GM06990 (cell line): ENCODE measurements at regions not wholly inside any gene's neighbourhood (a gene's known extent, or its start where the extent isn't known, plus 50 kb on each side); places are given as distances from the start of the nearest gene placed in this dataset.

Experiments
- DNase-seq: peaks from one replicate; pipeline ENCODE4 v3.0.0-alpha.2; 2011; ENCODE audit not compliant: insufficient read length; ENCODE audit errors: extremely low read depth
- H3K27me3 ChIP-seq: replicated peaks from 2 replicates; pipeline ENCODE4 v1.6.0; 2011; ENCODE audit warnings: low read length; ENCODE audit not compliant: control insufficient read depth, insufficient read depth
- H3K36me3 ChIP-seq: 2 replicates; pipeline ENCODE4 v1.5.1; 2011; ENCODE audit warnings: low read length; ENCODE audit not compliant: control insufficient read depth, insufficient read depth
- H3K4me3 ChIP-seq: replicated peaks from 2 replicates; pipeline ENCODE4 v1.5.1; 2011; ENCODE audit warnings: low read depth, mild to moderate bottlenecking, control low read depth, low read length
- TF ChIP-seq, protein P1 (sequence below): IDR thresholded peaks from 2 replicates; pipeline ENCODE4 v1.5.1; 2011; ENCODE audit warnings: low read length, control low read depth, mild to moderate bottlenecking, inconsistent platforms; ENCODE audit not compliant: insufficient read depth, poor library complexity, severe bottlenecking

DNA sequence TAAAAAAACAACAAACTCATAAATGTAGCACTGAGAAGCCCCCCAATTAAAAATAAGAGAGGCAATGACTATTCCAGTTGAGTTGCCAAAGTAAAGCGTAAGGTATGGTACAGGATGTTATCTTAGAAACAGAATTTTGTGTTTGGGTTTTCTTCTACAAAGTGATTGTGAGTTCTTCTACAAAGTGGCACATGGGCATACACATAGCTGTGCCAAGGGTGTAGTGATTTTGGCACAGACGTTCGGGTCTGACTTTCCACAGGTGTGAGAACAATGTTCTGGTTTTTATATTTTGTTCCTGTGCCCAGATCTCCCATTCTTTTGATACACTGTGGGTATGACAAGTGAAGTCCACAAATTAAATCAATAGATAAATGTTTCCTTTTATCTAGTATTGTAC, 190.1 kb upstream of the CSNK1A1L start:
- TF ChIP-seq, protein P1, sequence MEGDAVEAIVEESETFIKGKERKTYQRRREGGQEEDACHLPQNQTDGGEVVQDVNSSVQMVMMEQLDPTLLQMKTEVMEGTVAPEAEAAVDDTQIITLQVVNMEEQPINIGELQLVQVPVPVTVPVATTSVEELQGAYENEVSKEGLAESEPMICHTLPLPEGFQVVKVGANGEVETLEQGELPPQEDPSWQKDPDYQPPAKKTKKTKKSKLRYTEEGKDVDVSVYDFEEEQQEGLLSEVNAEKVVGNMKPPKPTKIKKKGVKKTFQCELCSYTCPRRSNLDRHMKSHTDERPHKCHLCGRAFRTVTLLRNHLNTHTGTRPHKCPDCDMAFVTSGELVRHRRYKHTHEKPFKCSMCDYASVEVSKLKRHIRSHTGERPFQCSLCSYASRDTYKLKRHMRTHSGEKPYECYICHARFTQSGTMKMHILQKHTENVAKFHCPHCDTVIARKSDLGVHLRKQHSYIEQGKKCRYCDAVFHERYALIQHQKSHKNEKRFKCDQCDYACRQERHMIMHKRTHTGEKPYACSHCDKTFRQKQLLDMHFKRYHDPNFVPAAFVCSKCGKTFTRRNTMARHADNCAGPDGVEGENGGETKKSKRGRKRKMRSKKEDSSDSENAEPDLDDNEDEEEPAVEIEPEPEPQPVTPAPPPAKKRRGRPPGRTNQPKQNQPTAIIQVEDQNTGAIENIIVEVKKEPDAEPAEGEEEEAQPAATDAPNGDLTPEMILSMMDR = no peak
- Histone ChIP-seq H3K36me3 (no peaks in the 10 kb centered on the region), H3K4me3 (no peak overlapping the region), H3K27me3 (no peaks in the 10 kb centered on the region)
- no peak for DNase-seq

- no peaks in the 10 kb centered on the region for H3K27me3 ChIP-seq
- TF ChIP-seq, protein P1 = no peak
- DNase-seq = no peak
- no peak overlapping the region for H3K4me3 ChIP-seq
- no peaks in the 10 kb centered on the region for H3K36me3 ChIP-seq
Measured at GRCh38 chr13:37295071-37295470, 189.6 kb upstream of the CSNK1A1L start.

DNA sequence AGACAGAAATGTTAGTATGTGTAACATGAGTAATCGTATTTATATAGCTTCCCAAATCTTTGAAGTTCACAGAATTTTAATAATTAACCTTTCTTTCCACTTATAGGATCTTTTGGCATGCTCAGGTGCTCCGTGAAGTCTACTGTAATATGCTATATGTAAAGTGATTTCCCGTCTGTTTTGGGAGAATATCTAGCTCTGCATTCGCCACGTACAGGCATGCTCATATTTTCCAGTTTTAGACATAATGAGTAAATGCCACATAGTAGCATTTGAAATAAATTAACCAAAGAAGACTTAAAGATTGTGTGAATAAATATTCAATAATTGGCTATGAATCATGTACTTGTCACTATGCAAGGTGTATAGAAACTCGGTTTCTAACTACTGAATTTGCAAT, 189.0 kb upstream of the CSNK1A1L start:
- Histone ChIP-seq H3K27me3 (no peaks in the 10 kb centered on the region), H3K4me3 (no peak overlapping the region), H3K36me3 (no peaks in the 10 kb centered on the region)
- DNase-seq = no peak
- TF ChIP-seq, protein P1 = no peak

GRCh38 chr13:37293295-37293694, 187.8 kb upstream of the CSNK1A1L start:
- Histone ChIP-seq H3K27me3 (no peaks in the 10 kb centered on the region), H3K4me3 (no peak overlapping the region), H3K36me3 (no peaks in the 10 kb centered on the region)
- TF ChIP-seq, protein P1 = no peak
- DNase-seq = no peak

DNA sequence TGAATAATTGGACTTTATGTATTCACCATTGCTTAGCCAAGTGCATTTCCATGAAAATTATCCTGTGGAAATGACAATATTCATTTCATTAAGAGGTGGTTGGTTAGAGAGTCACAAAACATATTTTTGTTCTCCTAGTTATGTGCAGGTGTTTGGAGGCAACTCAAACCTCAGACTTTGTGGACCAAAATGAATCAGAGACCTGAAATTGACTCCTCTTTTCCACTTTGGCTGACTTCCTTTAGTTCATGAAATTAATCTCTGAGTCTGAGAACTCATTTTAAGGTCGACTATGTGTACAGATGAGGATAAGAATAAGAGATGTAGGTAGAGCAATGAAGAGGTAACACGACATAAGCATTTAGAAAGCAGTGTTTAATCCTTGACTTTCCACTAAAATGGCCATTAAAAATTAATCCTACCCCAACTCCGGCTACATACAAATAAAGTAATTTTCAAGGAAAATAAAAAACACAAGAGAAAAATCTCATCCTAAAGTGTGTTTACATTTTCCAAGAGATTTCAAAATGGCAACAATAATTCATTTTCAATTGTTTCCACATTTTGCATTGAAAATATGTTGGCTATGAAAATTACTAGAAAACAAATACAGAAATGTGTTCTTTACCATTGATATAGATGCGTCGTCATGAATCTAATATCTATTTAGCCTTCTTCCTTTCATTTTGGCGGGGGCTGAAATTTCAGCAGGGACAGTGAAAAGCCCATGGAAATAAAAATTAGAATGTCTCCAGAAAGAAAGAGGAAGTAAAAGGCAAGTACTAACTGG, 185.4 kb upstream of the CSNK1A1L start:
- H3K27me3 ChIP-seq = no peaks in the 10 kb centered on the region
- DNase-seq = no peak
- H3K36me3 ChIP-seq = no peaks in the 10 kb centered on the region
- TF ChIP-seq, protein P1 = no peak
- H3K4me3 ChIP-seq = no peak overlapping the region
